GM19351 (cell line): ENCODE measurements at regions not wholly inside any gene's neighbourhood (a gene's known extent, or its start where the extent isn't known, plus 50 kb on each side); places are given as distances from the start of the nearest gene placed in this dataset.
"Not testable (repeated sequence)": the region's sequence is repeated elsewhere in the genome, so short reads cannot be mapped to it uniquely, and the experiment has no call there.

Experiments used
- ATAC-seq: cut with Tn5 transposase; IDR thresholded peaks from one replicate; pipeline ENCODE4 v1.9.1; 2021; ENCODE audit warnings: mild to moderate bottlenecking, moderate library complexity; ENCODE audit not compliant: unreplicated experiment

DNA sequence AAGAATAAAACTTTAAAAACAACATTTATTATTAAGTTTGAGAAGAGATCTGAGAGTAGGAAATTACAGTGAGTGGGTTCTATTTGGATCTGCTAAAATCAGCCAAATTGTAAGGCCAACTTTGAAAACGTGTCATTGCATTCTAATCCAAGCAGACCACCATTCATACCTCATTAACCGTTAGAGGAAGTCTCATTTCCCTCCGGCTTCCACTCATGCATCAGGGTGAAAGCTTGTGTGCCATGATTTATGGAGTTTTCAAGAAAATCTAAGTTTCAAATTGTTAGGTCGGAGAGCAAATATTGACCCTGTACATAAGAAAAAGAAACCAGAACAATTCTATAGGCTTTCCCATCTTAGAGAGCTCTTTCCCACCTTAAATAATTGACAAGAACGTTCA, 166.6 kb upstream of the NRG3 start:
- no peak for ATAC-seq

DNA sequence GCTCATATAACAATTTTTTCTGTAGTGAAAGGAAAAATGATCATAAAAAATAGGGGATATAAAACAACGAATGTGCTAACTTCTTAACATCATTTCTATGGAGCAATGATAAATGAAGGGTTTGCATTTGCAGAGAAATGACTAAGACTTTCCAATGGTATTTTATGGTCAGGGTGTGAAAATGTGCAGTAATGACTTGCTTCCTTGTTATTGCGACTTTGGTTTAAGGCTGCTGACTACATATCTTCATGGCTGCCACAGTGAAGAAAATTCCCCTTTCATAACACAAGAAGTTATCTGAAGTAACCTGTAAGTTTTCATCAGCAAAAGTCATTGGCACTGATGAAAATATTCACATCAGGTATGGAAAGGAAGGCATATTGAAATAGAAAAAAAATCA, 166.1 kb upstream of the NRG3 start:
- no peak for ATAC-seq

DNA sequence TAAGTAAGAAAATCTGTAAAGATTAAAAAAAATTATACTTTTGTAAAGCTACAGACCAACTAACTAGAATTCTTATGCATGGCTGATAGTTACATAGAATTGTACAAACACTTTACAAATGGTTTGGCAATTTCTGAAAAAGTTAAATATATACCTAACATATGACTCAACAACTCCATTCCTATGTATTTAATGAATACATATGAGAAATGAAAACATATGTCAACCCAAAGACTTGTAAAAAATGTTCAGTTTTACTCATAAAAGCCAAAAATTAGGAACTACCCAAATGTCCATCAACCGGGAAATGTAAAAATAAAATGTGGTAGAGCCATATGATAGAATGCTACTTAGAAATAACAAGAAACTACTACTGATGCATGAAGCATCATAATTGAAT, 152.6 kb upstream of the NRG3 start:
- no peak for ATAC-seq

DNA sequence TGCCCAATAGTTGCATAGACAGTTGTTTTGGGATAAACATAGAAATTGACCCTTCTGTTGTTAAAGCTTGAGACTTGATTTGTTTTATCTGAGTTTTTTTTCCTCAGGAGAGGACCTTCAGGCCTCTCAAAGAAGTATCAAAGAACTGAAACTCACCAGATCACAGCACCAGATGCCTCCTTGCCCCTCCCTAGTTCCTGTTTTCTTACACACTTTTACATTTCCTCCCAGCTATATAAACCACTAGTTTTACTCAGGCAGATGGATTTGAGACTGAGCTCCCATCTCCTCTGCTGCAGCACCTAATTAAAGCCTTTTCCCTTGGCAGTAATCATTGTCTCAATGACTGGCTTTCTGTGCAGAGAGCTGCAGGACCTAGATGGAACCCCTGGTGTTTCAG, 150.6 kb upstream of the NRG3 start:
- ATAC-seq: no peak

DNA sequence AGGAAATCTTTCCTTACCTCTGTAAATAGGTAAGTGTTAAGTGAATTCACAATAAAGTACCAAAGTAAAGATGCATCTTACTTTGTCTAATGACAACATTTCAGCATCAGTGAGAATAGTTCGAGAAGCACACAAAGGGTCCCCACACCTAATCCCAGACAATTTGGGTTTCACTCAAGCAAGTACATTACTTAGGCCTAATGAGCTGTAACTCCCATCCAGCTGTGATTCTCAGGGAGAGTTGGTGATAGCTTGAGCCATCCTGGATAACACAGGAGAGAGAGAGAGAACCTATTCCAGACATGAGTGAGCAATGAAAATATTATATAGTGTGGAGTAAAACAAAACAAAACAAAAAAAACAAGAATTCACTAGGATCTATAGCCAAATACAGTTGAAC, 149.1 kb upstream of the NRG3 start:
- ATAC-seq: no peak

DNA sequence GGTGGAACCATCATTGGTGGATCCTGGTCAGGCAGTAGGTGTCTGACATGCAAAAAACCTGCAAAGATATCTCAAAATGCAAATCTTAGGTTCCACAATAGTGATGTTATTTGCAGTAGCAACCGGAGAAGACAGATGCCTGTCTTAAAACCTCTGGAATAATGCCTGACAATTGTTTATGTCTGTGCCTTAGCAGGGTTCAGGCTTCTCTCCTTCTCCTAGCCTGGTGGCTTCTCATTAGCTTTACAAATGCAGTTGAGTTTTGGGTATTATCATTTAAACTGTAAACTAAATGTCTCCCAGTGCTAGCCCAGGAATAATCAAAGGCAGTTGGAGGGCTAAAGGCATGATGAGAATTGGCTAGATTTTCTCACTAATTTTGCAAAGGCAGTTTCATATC, 146.3 kb upstream of the NRG3 start:
- ATAC-seq: no peak

DNA sequence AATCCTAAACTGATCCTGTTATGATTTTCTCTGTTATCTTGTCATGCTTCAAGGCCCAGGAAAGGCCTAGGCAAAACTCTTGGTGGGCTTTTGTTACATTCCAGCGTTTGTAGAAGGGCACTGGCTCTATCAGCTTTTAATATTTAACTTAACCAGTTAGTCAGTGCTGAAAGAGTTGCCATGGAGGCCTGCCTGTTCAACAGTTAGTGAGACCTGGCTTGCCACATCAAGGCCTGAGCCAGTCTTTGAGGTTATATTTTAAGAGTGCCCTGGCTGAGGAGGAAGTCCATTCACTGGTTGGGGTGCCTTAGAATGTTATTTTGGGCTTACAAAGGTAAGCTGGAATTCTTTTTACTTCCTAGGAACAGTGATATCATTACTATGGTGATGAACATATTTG, 144.1 kb upstream of the NRG3 start:
- no peak for ATAC-seq

DNA sequence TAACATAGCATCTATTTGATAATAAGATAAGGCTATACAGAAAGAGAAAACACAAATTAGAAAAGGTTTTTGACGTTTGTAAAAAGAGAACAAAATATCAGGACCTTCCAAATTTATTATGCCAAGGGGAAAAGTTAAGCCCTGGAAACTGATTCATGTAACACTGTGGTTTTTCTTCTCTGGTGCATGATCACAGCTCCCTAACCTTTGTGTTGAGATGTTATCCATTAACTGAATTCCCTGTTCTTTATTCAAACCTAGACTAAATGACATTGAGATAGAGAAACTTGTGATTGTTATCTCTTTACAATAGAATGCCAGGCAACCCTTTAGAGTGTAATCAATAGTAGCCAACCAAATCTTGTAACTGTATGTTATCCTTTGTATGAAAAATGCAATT, 141.5 kb upstream of the NRG3 start:
- no peak for ATAC-seq

DNA sequence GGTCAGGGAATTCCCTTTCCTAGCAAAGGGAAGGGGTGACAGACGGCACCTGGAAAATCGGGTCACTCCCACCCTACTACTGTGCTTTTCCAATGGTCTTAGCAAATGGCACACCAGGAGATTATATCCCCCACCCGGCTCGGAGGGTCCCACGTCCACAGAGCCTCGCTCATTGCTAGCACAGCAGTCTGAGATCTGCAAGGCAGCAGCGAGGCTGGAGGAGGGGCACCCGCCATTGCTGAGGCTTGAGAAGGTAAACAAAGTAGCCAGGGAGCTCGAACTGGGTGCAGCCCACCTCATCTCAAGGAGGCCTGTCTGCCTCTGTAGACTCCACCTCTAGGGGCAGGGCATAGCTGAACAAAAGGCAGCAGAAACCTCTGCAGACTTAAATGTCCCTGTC, 139.8 kb upstream of the NRG3 start:
- not testable (repeated sequence) for ATAC-seq

DNA sequence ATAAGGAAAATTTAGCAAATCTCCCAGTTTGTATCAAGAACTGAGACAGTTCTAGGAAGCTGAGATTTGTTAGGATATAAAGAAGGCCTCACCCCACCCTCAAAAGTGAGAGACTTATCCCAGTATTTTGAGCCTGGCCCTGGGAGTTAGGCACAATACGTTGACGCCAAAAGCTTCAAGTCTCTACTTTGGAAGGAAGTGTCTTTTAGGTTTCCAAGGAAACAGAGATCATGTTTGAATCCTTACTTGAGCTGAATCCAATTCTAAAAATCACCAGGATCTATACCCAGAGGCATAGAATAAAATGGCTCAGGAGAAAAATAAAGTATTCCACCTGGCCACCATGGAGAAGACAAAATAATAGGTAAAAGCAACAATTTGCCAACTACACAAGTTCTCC, 115.9 kb upstream of the NRG3 start:
- ATAC-seq: no peak

DNA sequence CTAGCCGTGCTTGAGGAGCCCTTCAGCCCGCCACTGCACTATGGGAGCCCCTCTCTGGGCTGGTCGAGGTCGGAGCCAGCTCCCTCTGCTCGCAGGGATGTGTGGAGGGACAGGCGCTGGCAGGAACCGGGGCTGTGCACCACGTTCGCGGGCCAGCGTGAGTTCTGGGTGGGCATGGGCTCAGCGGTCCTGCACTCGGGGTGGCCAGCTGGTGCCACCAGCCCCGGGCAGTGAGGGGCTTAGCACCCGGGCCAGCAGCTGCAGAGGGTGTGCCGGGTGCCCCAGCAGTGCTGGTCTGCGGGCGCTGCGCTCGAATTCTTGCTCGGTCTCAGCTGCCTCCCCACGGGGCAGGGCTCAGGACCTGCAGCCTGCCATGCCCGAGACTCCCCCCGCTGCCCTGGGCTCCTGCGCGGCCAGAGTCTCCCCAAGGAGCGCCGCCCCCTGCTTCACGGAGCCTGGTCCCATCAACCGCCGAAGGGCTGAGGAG, 90.8 kb upstream of the NRG3 start:
- ATAC-seq: no peak

DNA sequence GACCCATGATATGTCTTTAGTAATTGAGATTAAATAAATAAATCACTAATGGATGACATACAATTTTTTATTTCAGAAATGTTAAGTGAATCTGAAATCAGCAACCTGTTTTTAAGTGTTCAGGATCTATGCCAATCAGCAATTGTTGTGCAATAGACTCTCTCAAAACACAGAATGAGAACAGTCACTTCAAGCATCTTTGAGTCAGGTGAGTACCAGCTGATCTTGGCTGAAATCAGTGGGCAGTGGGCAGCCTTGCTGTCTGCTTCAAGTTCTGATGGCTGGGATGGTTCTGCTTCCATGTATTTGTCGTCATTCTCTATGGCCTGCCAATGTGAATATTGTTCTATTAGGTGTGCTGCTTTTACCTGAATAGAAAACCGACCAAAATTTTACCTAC, 82.3 kb upstream of the NRG3 start:
- no peak for ATAC-seq

DNA sequence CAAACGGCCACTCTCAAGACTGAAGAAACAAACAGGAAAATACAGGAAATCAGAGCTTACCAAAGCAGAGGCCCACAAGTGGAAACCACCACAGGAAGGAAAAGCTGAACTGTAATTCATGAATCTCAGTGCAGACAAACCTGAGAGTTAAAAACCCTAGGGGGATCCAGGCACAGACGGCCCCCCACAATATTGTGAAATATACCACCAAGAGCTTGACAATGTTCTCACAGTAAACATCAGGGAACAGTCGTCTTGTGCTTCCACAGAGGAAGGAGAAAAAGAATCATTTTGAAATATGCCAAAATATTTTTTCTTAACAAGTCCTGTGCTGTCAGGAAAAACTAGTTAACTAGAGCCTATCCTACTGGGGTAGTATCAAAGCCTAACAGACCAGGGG, 68.2 kb upstream of the NRG3 start:
- ATAC-seq: no peak

DNA sequence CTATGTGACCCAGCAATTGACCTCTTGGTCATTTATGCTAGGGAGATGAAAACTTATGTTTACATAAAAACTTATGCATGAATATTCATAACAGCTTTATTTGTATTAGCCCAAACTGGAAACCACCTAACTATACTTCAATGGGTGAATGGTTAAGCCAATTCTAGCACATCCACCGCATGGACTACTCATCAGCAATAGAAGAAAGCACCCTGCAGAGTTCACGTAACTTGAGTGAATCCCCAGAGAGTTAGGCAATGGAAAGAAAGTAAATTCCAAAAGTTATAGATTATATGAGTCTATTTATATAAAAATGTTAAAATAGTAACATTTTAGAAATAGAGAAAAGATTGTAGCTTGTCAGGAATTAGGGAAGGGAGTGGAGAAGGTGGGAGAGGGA, 60.2 kb upstream of the NRG3 start:
- no peak for ATAC-seq

DNA sequence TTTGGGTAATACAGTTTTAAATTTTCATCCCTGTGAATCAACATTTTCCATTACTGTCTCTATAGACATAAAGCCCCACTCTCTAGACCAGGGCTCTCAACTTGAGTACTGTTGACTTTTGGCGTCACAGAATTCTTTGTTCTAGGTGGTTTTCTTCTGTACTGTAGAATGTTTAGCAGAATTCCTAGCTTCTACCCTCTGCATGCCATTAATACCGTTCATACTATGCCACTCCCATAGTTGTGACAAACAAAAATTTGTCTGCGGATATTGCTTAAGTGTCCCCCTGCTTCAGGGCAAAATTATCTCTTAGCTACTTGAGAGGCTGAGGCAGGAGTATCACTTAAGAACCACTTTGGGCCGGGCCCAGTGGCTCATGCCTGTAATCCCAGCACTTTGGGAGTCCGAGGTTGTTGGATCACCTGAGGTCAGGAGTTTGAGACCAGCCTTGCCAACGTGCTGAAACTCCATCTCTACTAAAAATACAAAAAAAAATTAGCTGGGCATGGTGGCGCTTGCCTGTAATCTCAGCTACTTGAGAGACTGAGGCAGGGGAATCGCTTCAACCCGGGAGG, 57.3 kb upstream of the NRG3 start:
- ATAC-seq: no peak

DNA sequence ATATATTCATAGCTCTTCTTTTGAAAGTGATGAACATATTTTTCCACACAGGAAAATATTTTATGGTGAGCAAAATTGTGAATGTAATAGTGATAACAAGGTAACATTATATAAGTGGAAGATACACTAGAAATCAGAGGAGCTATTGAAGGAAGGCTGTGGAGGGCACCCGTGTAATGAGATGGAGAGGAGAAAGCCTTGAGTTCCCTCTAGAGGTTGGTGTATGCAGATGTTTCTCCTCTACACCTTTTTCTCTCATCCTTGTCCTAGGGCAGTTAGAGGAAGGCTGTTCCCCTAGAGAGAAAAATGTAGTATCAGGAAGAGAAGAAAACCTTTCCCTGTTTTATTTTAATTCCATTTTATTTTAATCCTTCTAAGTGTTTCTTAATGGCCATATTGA, 54.6 kb upstream of the NRG3 start:
- no peak for ATAC-seq
